H1 (cell line): ENCODE measurements at regions not wholly inside any gene's neighbourhood (a gene's known extent, or its start where the extent isn't known, plus 50 kb on each side); places are given as distances from the start of the nearest gene placed in this dataset.

Experiments
- EZH2 ChIP-seq: fragments of 200-600 bp; sonication (generic); IDR thresholded peaks from 2 replicates; pipeline ENCODE4 v1.7.1; 2012; ENCODE audit warnings: low read depth, mild to moderate bottlenecking, moderate library complexity, low read length, inconsistent platforms; ENCODE audit not compliant: severe bottlenecking
- KDM4A ChIP-seq: IDR thresholded peaks from one replicate; pipeline ENCODE4 v1.7.1; 2012; ENCODE audit warnings: low read depth, mild to moderate bottlenecking, moderate library complexity, low read length, inconsistent platforms; ENCODE audit not compliant: severe bottlenecking
- POLR2A ChIP-seq, 2 experiments: IDR thresholded peaks; 1 replicate in 1 of 2; 2 replicates in 1 of 2; pipeline ENCODE4 v1.6.1; 2011; ENCODE audit warnings: low read depth in 2 of 2, low read length in 2 of 2, mild to moderate bottlenecking in 2 of 2; ENCODE audit errors: control extremely low read depth in 1 of 2
- TF ChIP-seq, protein P1 (sequence below): IDR thresholded peaks from 2 replicates; pipeline ENCODE4 v1.6.1; 2012; ENCODE audit warnings: low read length, inconsistent platforms

DNA sequence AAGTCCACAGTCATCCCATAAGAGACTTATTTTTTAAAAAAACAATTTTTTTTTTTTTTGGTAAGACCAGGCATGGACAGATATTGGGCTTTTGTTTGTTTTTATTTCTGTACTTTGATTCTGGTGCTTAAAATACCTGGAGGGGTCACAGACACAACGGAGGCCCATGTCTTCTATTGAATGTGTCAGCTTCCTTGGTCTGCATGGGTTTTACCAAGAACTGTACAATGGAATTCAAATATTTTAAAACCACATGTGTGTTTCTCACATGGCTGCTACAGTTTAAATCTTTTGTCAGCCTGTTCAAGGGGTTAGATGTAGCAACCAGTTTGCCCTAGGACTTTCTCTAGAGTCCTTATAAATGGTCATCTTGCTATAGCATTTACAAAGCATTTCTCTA is 139.8 kb downstream of the SOX4 start:
- TF ChIP-seq EZH2 = no peak
- no peak for TF ChIP-seq POLR2A (IDR thresholded peaks at IDR 0.05; ENCODE audit: control extremely low read depth in 1 of 2, low read depth in 2 of 2, low read length in 2 of 2)
- TF ChIP-seq KDM4A = no peak
- TF ChIP-seq, protein P1, sequence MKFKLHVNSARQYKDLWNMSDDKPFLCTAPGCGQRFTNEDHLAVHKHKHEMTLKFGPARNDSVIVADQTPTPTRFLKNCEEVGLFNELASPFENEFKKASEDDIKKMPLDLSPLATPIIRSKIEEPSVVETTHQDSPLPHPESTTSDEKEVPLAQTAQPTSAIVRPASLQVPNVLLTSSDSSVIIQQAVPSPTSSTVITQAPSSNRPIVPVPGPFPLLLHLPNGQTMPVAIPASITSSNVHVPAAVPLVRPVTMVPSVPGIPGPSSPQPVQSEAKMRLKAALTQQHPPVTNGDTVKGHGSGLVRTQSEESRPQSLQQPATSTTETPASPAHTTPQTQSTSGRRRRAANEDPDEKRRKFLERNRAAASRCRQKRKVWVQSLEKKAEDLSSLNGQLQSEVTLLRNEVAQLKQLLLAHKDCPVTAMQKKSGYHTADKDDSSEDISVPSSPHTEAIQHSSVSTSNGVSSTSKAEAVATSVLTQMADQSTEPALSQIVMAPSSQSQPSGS = no peak
